Fibroblast of villous mesenchyme (primary cell): ENCODE measurements at regions not wholly inside any gene's neighbourhood (a gene's known extent, or its start where the extent isn't known, plus 50 kb on each side); places are given as distances from the start of the nearest gene placed in this dataset.
"Not testable (repeated sequence)": the region's sequence is repeated elsewhere in the genome, so short reads cannot be mapped to it uniquely, and the experiment has no call there.

Experiments used
- DNase-seq: peaks from one replicate; pipeline ENCODE4 v3.0.0-alpha.2; 2010; ENCODE audit warnings: low read depth
- H3K4me3 ChIP-seq: 2 replicates; pipeline ENCODE4 v1.5.1; 2011; ENCODE audit warnings: low read depth, mild to moderate bottlenecking, low read length
- TF ChIP-seq, protein P1 (sequence below): IDR thresholded peaks from 2 replicates; pipeline ENCODE4 v1.5.1; 2012; ENCODE audit warnings: low read depth, mild to moderate bottlenecking, low read length; ENCODE audit not compliant: insufficient read depth

- TF ChIP-seq, protein P1, sequence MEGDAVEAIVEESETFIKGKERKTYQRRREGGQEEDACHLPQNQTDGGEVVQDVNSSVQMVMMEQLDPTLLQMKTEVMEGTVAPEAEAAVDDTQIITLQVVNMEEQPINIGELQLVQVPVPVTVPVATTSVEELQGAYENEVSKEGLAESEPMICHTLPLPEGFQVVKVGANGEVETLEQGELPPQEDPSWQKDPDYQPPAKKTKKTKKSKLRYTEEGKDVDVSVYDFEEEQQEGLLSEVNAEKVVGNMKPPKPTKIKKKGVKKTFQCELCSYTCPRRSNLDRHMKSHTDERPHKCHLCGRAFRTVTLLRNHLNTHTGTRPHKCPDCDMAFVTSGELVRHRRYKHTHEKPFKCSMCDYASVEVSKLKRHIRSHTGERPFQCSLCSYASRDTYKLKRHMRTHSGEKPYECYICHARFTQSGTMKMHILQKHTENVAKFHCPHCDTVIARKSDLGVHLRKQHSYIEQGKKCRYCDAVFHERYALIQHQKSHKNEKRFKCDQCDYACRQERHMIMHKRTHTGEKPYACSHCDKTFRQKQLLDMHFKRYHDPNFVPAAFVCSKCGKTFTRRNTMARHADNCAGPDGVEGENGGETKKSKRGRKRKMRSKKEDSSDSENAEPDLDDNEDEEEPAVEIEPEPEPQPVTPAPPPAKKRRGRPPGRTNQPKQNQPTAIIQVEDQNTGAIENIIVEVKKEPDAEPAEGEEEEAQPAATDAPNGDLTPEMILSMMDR: no peak
- no peak overlapping the region for H3K4me3 ChIP-seq
- no peak for DNase-seq
Observed at GRCh38 chr3:22835041-22835440, 368.1 kb upstream of the UBE2E2 start.

GRCh38 chr3:22836131-22836530, 367.0 kb upstream of the UBE2E2 start:
- TF ChIP-seq, protein P1: no peak
- DNase-seq: no peak

DNA sequence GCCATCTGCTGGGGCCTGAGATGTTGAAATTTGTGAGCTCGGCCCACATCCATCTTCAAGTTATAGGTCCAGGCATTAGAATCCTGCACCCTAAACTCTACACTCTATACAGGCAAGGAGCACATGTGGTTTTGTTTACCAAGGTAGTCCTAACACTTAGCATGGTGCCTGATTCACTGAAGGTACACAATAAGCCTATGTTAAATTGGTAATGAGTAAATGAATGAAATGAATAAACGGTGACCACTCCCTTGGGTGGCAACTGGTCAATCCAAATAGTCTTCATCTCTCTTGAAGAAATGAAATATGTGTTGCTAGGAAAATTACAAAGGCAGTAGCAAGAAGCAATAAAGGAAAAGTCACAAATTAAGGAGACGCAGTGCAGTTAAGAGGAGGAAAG, 359.3 kb upstream of the UBE2E2 start:
- no peak overlapping the region for H3K4me3 ChIP-seq
- TF ChIP-seq, protein P1: no peak
- no peak for DNase-seq

More at GRCh38 chr3:22836131-22836530, 367.0 kb upstream of the UBE2E2 start:
- H3K4me3 ChIP-seq: no peak overlapping the region

DNA sequence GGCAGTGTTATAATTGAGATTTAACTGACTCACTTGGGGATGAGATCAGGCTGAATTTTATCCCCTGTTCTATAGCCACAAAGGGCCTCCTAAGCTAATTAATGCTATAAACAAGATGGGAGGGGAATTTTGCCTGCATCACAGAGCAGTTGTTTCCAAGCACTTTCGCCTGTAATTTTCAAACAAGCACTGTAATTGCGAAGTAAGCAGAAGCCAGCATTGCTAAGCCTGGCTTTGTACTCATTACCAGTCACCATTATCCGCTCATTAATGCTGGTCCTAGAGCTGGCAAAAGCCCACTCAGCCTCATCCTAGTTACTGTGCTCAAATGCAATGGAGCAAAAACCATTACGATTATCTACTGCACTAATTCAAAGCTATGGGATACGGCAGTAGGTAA, 356.6 kb upstream of the UBE2E2 start:
- TF ChIP-seq, protein P1: no peak
- no peak for DNase-seq
- H3K4me3 ChIP-seq: no peak overlapping the region

DNA sequence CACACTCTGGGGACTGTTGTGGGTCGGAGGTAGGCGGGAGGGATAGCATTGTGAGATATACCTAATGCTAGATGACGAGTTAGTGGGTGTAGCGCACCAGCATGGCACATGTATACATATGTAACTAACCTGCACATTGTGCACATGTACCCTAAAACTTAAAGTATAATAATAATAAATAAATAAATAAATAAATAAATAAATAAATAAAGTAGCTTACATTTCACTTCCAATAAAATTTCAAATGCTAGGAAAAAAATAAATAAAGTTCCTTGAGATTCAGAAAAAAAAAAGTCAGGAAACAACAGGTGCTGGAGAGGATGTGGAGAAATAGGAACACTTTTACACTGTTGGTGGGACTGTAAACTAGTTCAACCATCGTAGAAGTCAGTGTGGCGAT, 353.5 kb upstream of the UBE2E2 start:
- not testable (repeated sequence) for H3K4me3 ChIP-seq, DNase-seq

DNA sequence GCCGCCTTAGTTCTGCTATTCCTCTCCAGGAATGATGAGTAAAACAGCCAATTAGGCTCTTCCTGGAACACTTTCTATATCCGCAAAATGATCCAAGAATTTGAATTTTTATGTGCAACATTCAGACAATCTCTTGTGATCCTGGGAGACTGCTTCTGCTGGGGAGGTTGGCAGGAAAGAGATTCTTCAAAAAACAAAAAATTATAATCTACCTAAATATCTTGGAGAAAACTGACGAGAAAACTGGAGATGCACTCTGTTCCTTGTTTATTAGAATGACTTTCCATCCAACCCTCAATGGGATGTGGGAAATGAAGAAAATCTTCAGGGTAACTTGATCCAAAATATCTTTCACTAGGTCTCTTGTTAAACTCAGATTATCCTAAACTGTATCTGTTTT, 346.3 kb upstream of the UBE2E2 start:
- TF ChIP-seq, protein P1: no peak
- H3K4me3 ChIP-seq: no peak overlapping the region
- no peak for DNase-seq

- DNase-seq: no peak
- H3K4me3 ChIP-seq: no peak overlapping the region
- TF ChIP-seq, protein P1: no peak
Observed at GRCh38 chr3:22858486-22858885, 344.6 kb upstream of the UBE2E2 start.
